GM12878 (cell line): ENCODE measurements at regions not wholly inside any gene's neighbourhood (a gene's known extent, or its start where the extent isn't known, plus 50 kb on each side); places are given as distances from the start of the nearest gene placed in this dataset.

ENCODE experiments used
- ASH2L ChIP-seq: fragments of 300-600, 200-600 bp; sonication (generic); IDR thresholded peaks from 2 replicates; pipeline ENCODE4 v1.6.1; 2017; ENCODE audit warnings: low read depth, mild to moderate bottlenecking, borderline replicate concordance
- ATF7 ChIP-seq: fragments of 450-650 bp; IDR thresholded peaks from 2 replicates; pipeline ENCODE4 v1.6.1; 2016; ENCODE audit warnings: low read depth, mild to moderate bottlenecking
- BCL11A ChIP-seq: IDR thresholded peaks from 2 replicates; pipeline ENCODE4 v1.6.1; 2011; ENCODE audit warnings: low read depth, low read length
- CBFB ChIP-seq: IDR thresholded peaks from 2 replicates; pipeline ENCODE4 v1.6.1; 2016; ENCODE audit warnings: antibody characterized with exemption, low read depth
- CHD1 ChIP-seq: IDR thresholded peaks from 2 replicates; pipeline ENCODE4 v1.6.1; 2012; ENCODE audit warnings: low read depth, low read length, improper control_type of control experiment
- CREB1 ChIP-seq: IDR thresholded peaks from 2 replicates; pipeline ENCODE4 v1.6.1; 2012; ENCODE audit warnings: low read depth, mild to moderate bottlenecking, inconsistent platforms
- ESRRA ChIP-seq: IDR thresholded peaks from 2 replicates; pipeline ENCODE4 v1.6.1; 2012; ENCODE audit warnings: mild to moderate bottlenecking, low read length, improper control_type of control experiment
- FOS ChIP-seq: IDR thresholded peaks from 3 replicates; pipeline ENCODE4 v1.6.1; 2011; ENCODE audit warnings: borderline replicate concordance; ENCODE audit not compliant: insufficient read length; ENCODE audit errors: extremely low read depth
- IKZF1 ChIP-seq: fragments of 450-650 bp; conservative IDR thresholded peaks from 2 replicates; pipeline ENCODE4 v1.6.1; 2017; ENCODE audit warnings: antibody characterized with exemption, mild to moderate bottlenecking
- IRF4 ChIP-seq: IDR thresholded peaks from 2 replicates; pipeline ENCODE4 v1.6.1; 2011; ENCODE audit warnings: low read depth, low read length
- MEF2B ChIP-seq: fragments of 450-650 bp; IDR thresholded peaks from 2 replicates; pipeline ENCODE4 v1.6.1; 2018; ENCODE audit warnings: mild to moderate bottlenecking, moderate library complexity; ENCODE audit not compliant: partially characterized antibody, poor library complexity, severe bottlenecking
- MXI1 ChIP-seq: fragments of 150-350 bp; IDR thresholded peaks from 2 replicates; pipeline ENCODE4 v1.6.1; 2011; ENCODE audit warnings: low read depth, mild to moderate bottlenecking, inconsistent platforms, low read length, improper control_type of control experiment
- NBN ChIP-seq: fragments of 450-650 bp; IDR thresholded peaks from 2 replicates; pipeline ENCODE4 v1.6.1; 2016
- NFIC ChIP-seq: IDR thresholded peaks from 2 replicates; pipeline ENCODE4 v1.6.1; 2012; ENCODE audit warnings: low read depth, mild to moderate bottlenecking, inconsistent platforms, low read length, moderate library complexity
- NFYA ChIP-seq: IDR thresholded peaks from 2 replicates; pipeline ENCODE4 v1.6.1; 2011; ENCODE audit warnings: low read depth, mild to moderate bottlenecking, low read length, improper control_type of control experiment, borderline replicate concordance
- NFYB ChIP-seq: IDR thresholded peaks from 2 replicates; pipeline ENCODE4 v1.6.1; 2011; ENCODE audit warnings: low read depth, mild to moderate bottlenecking, low read length, improper control_type of control experiment, moderate library complexity; ENCODE audit not compliant: insufficient read depth
- PML ChIP-seq: IDR thresholded peaks from 2 replicates; pipeline ENCODE4 v1.6.1; 2012; ENCODE audit warnings: low read length, inconsistent platforms
- POLR2A ChIP-seq: IDR thresholded peaks from 2 replicates; pipeline ENCODE4 v1.6.1; 2011; ENCODE audit warnings: low read depth, mild to moderate bottlenecking, low read length
- SMC3 ChIP-seq: IDR thresholded peaks from 2 replicates; pipeline ENCODE4 v1.6.1; 2011; ENCODE audit warnings: low read length, improper control_type of control experiment, borderline replicate concordance
- TAF1 ChIP-seq: IDR thresholded peaks from 2 replicates; pipeline ENCODE4 v1.6.1; 2011; ENCODE audit warnings: mild to moderate bottlenecking, low read depth, low read length, borderline replicate concordance
- TCF12 ChIP-seq: IDR thresholded peaks from 2 replicates; pipeline ENCODE4 v1.6.1; 2011; ENCODE audit warnings: low read depth, mild to moderate bottlenecking, low read length
- ZBED1 ChIP-seq: IDR thresholded peaks from 2 replicates; pipeline ENCODE4 v1.6.1; 2016; ENCODE audit warnings: borderline replicate concordance
- ZNF217 ChIP-seq: fragments of 450-650 bp; IDR thresholded peaks from 2 replicates; pipeline ENCODE4 v1.6.1; 2017; ENCODE audit warnings: antibody characterized with exemption, mild to moderate bottlenecking
- ZNF274 ChIP-seq: IDR thresholded peaks from one replicate; pipeline ENCODE4 v1.8.0; 2011; ENCODE audit not compliant: insufficient read length, insufficient read depth
- TF ChIP-seq, protein P1 (sequence below): fragments of 450-650 bp; IDR thresholded peaks from 2 replicates; pipeline ENCODE4 v1.6.1; 2016; ENCODE audit warnings: mild to moderate bottlenecking, moderate library complexity, borderline replicate concordance
- TF ChIP-seq, protein P2 (sequence below): IDR thresholded peaks from 2 replicates; pipeline ENCODE4 v1.6.1; 2011; ENCODE audit warnings: low read depth, low read length, improper control_type of control experiment, borderline replicate concordance
- TF ChIP-seq, protein P3 (sequence below): fragments of 450-650 bp; IDR thresholded peaks from 2 replicates; pipeline ENCODE4 v1.6.1; 2017; ENCODE audit warnings: low read depth, mild to moderate bottlenecking, moderate library complexity

DNA sequence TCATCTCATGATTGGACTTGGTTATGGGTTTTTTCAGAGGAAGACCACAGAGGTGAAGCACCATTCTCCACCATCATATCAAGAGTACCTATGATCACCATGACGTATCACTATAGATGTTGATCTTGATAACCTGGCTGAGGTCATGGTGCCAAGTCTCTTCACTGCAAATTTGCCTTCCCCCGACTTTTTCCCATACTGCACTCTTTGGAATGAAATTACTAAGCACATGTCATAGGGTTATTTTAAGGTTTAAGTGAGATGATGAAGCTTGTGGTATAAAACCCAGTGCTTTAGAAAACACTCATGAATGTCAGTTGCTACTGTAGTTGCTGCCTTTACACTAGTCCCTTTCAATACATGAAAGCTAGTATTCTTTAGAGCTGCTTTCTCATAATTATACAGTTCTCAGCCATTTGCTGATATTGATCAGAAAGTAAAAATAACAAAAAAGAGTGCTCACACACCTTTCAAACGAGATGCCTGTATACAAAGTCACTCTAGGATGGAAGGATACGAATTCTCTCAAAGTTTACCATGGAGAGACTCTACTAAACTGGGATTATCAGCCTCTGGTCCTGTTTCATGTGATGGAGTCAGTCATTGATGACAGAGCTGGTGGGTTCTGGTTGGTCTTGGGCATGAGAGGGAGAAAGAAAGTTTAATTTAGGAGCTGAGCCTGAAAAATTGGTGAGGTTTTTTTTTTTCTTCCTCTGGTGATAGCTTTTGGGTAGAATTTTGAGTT is 228.1 kb downstream of the PRL start (continued):
- TF ChIP-seq, protein P1, sequence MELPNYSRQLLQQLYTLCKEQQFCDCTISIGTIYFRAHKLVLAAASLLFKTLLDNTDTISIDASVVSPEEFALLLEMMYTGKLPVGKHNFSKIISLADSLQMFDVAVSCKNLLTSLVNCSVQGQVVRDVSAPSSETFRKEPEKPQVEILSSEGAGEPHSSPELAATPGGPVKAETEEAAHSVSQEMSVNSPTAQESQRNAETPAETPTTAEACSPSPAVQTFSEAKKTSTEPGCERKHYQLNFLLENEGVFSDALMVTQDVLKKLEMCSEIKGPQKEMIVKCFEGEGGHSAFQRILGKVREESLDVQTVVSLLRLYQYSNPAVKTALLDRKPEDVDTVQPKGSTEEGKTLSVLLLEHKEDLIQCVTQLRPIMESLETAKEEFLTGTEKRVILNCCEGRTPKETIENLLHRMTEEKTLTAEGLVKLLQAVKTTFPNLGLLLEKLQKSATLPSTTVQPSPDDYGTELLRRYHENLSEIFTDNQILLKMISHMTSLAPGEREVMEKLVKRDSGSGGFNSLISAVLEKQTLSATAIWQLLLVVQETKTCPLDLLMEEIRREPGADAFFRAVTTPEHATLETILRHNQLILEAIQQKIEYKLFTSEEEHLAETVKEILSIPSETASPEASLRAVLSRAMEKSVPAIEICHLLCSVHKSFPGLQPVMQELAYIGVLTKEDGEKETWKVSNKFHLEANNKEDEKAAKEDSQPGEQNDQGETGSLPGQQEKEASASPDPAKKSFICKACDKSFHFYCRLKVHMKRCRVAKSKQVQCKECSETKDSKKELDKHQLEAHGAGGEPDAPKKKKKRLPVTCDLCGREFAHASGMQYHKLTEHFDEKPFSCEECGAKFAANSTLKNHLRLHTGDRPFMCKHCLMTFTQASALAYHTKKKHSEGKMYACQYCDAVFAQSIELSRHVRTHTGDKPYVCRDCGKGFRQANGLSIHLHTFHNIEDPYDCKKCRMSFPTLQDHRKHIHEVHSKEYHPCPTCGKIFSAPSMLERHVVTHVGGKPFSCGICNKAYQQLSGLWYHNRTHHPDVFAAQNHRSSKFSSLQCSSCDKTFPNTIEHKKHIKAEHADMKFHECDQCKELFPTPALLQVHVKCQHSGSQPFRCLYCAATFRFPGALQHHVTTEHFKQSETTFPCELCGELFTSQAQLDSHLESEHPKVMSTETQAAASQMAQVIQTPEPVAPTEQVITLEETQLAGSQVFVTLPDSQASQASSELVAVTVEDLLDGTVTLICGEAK, result no peak
- no peak for TF ChIP-seq MXI1
- peak; percentile 67 for TF ChIP-seq ATF7
- no peak for TF ChIP-seq SMC3
- TF ChIP-seq ZBED1, result peak; percentile 71; the same call in 1 of the 2 replicates
- no peak for TF ChIP-seq TAF1
- TF ChIP-seq, protein P2, sequence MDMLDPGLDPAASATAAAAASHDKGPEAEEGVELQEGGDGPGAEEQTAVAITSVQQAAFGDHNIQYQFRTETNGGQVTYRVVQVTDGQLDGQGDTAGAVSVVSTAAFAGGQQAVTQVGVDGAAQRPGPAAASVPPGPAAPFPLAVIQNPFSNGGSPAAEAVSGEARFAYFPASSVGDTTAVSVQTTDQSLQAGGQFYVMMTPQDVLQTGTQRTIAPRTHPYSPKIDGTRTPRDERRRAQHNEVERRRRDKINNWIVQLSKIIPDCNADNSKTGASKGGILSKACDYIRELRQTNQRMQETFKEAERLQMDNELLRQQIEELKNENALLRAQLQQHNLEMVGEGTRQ, result no peak
- TF ChIP-seq PML, result no peak; the same call in 1 of the 2 replicates
- TF ChIP-seq CBFB, result no peak
- TF ChIP-seq IKZF1, result peak; percentile 50; the same call in 1 of the 2 replicates
- no peak for TF ChIP-seq ZNF274
- 0 out of 2 replicates have a peak, but pooled peaks have one; percentile 12 for TF ChIP-seq NFYB
- TF ChIP-seq ASH2L, result no peak
- TF ChIP-seq BCL11A, result peak; percentile 91
- no peak for TF ChIP-seq ESRRA
- TF ChIP-seq POLR2A, result no peak
- TF ChIP-seq NFIC, result peak; percentile 94; the same call in 1 of the 2 replicates
- TF ChIP-seq NFYA, result no peak
- TF ChIP-seq TCF12, result 0 out of 2 replicates have a peak, but pooled peaks have one; percentile 25
- TF ChIP-seq CHD1, result no peak
- TF ChIP-seq ZNF217, result no peak
- peak; percentile 91 for TF ChIP-seq CREB1
- TF ChIP-seq FOS, result no peak
- TF ChIP-seq IRF4, result peak; percentile 89; the same call in 1 of the 2 replicates
- TF ChIP-seq MEF2B, result no peak
- TF ChIP-seq, protein P3, sequence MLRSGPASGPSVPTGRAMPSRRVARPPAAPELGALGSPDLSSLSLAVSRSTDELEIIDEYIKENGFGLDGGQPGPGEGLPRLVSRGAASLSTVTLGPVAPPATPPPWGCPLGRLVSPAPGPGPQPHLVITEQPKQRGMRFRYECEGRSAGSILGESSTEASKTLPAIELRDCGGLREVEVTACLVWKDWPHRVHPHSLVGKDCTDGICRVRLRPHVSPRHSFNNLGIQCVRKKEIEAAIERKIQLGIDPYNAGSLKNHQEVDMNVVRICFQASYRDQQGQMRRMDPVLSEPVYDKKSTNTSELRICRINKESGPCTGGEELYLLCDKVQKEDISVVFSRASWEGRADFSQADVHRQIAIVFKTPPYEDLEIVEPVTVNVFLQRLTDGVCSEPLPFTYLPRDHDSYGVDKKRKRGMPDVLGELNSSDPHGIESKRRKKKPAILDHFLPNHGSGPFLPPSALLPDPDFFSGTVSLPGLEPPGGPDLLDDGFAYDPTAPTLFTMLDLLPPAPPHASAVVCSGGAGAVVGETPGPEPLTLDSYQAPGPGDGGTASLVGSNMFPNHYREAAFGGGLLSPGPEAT, result no peak
- TF ChIP-seq NBN, result no peak
